Amygdala (tissue), 56 donors: ENCODE measurements at regions not wholly inside any gene's neighbourhood (a gene's known extent, or its start where the extent isn't known, plus 50 kb on each side); places are given as distances from the start of the nearest gene placed in this dataset.
"Not testable (repeated sequence)": the region's sequence is repeated elsewhere in the genome, so short reads cannot be mapped to it uniquely, and the experiment has no call there.

ENCODE experiments used
- DNase-seq, 56 donors: peaks; one replicate each; lab custom pipeline; 2025; lab: John Stamatoyannopoulos, UW

DNA sequence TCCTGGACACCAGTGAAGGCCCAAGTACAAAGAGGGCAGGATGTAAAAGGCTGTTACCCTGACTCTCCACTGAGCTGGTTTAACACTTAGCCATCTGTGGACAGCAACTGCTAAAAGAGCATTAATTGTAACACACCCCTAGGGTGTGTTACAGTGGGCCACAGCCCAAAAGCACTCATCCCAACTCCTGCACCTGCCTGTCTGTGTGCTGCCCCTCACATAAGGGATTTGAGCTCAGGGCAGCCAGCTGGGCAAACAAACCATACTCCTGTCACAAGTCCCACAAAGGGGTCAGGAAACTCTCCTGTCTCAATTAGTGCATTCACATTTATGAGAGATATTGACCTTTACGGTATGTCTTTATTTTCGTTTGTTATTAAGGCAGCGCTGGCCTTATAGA lies 833.1 kb upstream of the NXPH2 start:
- DNase-seq, result no peak

DNA sequence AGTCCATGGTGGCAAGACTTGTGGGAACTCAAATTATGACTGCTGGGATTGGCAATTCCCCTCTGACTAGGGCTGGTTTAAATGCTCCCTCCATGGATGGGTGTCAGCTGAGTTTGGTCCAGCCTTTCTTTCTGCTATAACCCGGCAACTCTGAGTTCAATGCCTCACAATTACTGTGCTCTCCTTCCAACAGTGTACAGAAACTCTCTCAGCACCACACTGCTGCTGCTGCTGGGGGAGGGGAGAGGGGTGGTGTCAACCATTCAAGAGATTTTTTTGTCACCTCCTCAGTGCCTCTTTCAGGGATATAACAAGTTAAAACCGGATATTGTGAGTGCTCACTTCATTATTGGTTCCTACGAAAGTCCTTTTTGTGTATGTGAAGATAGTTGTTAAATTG lies 830.3 kb upstream of the NXPH2 start:
- DNase-seq, result no peak

DNA sequence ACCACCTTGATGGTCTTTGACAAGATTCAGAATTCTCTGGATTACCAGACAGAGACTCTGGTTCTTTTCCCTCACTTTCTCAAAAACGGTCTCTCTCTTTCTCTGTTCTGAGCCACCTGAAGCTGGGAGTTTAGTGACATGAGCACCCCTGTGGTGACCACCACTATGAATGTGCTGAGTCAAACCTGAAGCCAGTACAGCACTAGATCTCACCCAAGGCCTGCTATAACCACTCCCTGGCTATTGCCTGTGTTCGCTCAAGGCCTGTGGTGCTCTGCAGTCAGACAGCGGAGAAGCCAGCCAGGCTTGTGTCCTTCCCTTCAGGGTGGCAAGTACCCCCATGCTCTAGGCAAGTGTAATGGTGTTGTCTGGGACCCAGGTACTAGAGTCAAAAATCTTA lies 828.9 kb upstream of the NXPH2 start:
- no peak for DNase-seq

DNA sequence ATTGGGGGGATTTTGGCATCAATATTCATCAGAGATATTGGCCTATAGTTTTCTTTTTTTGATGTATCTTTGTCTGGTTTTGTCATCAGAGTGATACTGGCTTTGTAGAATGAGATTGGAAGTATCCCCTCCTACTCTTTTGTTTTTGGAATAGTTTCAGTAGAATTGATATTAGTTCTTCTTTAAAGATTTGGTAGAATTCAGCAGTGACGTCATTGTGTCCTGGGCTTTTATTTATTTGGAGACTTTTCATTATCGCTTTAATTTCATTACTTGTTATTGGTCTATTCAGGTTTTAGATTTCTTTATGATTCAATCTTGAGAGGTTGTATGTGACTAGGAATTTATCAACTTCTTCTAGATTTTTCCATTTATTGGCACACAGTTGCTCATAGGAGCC lies 825.5 kb upstream of the NXPH2 start:
- DNase-seq, result no peak

DNA sequence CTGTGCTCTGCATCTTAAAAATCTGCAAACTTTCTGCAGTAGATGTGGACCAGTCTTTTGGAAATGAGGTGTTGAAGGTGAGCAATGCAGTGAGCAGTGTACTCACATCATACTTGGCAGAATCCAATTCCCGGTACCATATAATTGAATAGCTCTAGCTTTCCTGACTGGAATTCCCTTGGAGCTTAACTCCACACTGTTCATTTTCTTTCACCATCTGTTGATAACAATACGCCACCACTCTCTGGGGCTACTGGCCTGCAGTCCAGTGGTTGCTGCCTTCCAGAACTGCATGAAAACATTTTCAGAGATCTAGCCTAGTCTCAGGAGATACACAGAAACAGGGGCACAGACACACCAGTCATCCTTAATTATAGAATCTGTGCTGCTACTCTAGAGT lies 820.0 kb upstream of the NXPH2 start:
- DNase-seq, result no peak

DNA sequence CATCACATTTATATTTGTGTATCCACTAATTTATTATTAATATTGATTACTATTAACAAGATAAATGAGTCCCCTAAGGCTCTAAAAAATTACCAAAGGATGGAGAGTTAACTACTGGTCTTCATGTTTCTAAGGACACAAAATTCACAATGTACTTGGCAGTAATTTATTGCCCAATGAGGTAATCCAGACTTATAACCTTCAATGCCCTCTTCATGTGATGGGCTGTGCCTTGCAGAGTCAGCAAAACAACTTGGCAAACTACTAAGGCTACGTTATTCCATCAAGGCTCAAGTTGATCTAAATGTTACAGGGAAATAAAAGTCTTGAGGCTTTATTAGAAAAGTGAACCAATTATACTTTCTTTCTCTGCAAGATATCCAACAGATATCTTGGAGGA lies 804.9 kb upstream of the NXPH2 start:
- DNase-seq, result no peak

DNA sequence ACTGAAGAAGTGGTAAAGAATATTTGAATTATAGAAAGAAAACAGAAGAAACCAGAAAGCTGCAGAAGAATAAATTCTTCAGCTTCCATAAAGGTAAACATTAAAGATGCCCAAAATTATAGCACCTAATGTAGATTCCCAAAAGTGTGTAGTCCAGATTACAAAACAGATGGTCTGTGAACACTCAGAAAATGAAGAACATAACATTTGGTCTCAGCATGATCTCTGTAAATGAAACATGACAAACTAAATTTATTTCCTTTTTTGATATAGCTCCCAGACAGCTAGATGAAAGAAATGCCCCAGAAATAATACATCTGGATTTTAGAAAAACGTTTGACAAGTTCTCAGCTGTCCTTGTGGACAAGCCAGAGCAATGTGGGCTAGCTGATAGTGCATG lies 794.2 kb upstream of the NXPH2 start:
- no peak for DNase-seq

DNA sequence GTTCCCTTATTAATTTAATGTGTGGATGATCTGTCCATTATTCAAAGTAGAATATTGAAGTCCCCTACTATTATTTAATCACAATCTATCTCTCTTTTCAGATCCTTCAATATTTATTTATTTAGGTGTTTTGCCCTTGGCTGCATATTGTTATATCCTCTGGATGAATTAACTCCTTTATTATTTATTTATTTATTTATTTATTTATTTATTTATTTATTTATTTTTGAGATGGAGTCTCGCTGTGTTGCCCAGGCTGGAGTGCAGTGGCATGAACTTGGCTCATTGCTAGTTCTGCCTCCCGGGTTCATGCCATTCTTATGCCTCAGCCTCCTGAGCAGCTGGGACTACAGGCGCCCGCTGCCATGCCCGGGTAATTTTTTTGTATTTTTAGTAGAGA lies 776.6 kb upstream of the NXPH2 start:
- DNase-seq, result no peak

DNA sequence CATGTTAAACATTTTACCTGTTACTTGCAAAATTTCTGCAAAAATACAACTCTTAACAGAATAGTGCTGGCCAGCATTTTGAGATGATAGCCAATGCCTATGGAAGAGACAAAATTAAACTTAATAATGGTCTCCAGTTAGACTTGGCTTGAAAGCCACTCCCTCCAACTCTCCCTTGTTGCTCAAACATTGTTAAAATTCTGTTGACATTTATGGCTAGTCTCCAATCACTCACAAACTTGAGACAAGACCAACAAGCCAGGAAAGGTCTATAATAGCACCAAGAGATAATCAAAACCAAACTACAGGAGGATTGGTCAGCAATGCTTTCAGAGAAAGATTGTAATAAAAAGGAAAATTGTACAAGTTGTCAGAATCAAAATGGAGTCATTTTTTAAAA lies 770.7 kb upstream of the NXPH2 start:
- no peak for DNase-seq

DNA sequence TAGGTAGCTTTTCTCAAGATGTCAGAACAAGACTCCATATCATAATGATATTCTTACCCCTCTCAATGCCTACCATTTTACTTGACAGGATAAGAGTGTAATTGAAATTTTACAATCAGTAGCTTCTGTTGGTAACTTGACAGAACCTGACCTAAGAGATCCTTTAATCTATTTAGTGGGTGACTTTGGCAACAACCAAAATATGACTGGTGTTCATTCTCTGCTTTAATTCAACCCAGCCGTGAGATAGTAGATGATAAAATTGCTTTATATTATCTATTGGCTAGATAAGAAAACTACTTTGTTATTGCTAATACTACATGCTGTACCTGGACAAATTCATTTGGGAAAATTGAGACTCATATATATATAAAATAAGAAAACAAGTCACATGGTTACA lies 770.2 kb upstream of the NXPH2 start:
- DNase-seq, result no peak

DNA sequence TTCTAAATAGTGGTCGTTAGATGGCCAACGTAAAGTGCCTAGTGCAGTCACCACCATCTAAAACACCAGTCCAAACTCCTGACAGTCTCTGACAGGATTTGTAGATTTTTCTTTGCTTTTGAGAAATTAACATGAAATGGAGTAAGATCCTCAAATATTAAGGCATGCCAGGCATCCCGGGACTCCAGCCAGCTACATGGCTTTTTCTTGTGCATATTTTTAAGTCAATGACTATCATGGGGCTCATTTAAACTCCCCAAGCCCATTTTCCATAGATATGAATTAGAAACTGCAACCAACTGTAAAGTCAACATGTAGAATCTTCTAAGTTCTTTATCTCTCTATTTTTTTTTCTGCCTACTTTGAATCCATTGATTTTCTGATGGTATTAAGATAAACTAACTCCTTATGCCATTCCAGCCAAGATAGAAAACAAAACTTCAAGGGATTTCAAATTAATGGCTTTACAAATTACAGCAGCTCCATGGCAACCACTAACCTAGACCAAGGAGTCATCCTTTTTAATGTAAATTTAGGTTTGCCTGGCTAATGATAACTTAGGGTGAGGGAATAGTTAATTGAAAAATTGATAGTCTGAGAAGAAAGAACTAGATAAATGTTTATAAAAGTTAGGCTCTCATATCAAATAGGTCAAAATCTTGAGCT lies 764.1 kb upstream of the NXPH2 start:
- no peak for DNase-seq

DNA sequence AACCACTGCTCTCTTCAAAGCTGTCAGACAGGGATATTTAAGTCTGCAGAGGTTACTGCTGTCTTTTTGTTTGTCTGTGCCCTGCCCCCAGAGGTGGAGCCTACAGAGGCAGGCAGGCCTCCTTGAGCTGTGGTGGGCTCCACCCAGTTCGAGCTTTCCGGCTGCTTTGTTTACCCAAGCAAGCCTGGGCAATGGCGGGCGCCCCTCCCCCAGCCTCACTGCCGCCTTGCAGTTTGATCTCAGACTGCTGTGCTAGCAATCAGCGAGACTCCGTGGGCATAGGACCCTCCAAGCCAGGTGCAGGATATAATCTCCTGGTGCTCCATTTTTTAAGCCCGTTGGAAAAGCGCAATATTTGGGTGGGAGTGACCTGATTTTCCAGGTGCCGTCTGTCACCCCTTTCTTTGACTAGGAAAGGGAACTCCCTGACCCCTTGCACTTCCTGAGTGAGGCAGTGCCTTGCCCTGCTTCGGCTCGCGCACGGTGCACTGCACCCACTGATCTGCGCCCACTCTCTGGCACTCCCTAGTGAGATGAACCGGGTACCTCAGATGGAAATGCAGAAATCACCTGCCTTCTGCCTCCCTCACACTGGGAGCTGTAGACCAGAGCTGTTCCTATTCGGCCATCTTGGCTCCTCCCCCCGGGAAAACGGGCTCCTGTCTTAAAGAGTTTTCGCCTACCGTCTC lies 758.3 kb upstream of the NXPH2 start:
- not testable (repeated sequence) for DNase-seq

DNA sequence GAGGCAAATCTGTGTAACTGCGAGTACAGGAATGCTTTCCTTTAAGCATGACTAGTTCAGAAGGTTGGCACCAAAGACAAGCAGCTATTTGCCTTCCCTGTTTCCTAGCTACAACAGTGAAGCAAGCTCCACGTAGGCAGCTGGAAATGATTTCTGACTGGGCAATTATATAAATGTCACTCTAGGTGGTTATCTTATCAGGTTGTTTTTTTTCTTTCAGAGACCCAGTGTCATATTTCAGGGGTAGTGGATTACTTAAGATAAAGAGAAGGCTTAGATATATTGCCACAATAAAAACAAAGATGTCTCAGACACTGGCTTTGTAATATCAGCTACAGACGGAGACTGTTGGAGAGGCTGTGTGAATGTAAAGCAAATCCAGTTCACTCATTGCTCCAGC lies 748.9 kb upstream of the NXPH2 start:
- DNase-seq, result no peak

DNA sequence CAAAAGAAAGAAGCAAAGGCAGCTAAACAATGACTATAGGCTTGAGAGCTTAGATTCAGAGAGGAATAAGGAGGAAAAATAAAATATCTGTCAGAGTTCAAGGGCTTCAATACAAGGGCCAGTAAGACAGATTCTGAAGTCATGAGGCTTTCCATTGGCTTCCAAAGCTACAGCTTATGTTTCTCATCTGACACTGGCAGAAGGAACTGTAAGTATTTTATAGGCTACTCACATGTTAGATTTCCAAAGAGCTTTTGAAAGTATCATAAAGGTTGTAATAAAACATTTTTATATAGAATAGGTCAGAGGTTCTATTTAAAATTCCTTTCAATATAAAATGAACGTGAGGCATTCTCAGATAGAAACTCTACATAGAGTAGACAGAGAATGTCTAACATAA lies 746.6 kb upstream of the NXPH2 start:
- DNase-seq, result no peak

DNA sequence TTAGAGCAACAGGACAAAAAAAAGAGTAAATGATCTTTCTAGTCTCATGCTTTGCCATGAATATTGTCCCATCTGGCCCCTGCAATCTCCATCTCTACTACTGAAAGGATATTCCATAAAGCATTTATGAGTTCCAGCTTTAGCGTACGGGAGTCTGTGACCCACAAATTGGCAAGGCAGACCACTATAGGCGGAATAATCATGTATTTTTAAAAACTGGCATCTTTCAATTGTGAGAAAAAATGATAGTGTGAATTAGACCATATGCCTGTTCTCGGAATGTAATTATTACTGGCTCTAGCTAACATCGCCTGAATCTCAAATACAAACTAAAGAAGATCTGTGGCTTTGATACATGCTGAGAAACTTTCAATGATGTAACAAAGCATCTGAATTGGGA lies 738.1 kb upstream of the NXPH2 start:
- peak in 1 of 56 donors; percentile 3 for DNase-seq

DNA sequence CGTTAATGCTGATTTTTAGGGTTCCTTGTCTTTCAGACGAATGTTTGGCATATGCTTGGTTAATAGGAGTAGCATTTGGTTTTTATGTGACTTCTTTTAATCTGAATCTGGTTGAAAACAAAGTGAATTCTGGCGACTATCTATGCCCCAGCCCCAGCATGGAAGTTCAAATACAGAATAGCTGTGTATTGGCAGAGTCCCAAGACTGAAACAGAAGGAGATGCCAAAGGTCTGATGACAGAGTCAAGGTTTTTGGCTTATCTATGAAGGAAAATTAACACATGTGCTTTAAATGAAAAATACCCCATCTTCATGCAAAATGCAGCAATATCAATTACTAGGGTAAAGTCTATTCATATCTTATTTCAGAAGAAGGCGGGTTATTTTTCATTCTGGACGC lies 734.8 kb upstream of the NXPH2 start:
- no peak for DNase-seq

DNA sequence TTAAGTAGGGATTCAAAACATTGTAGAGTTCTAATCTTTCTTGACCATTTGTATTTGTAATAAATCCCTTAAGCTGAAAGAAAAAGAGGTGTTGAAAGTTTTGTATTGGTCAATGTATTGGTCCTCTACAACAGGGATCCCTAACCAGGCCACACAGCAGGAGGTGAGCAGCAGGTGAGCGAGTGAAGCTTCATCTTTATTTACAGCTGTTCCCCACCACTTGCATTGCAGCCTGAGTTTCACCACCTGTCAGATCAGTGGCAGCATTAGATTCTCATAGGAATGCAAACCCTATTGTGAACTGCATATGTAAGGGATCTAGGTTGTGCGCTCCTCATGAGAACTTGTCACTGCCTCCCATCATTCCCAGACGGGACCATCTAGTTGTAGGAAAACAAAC lies 715.7 kb upstream of the NXPH2 start:
- DNase-seq, result no peak

DNA sequence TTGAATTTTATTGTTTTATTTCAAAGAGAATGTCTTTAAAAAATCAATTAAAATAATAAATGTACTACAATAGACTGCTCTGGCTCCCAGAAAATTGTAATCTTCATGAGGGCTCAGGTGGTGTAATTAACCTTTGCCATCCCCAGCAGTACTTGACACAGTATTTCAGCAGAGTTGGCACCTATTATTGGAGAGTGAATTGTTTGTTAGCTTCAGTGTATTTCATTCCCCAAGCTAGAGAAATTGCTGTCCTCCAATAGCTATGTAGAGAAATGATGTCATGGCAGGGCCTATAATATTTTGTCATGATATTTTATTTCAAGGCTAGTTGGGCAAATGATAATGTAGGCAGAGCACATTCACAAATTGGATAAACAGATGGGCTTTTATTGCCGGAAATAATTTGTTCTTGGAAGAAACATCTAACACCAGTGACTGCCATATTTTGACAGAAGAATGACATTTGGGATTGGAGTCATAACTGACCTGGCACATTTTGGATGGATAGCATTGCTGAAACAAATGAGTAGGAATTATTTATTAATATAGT lies 712.0 kb upstream of the NXPH2 start:
- no peak for DNase-seq

DNA sequence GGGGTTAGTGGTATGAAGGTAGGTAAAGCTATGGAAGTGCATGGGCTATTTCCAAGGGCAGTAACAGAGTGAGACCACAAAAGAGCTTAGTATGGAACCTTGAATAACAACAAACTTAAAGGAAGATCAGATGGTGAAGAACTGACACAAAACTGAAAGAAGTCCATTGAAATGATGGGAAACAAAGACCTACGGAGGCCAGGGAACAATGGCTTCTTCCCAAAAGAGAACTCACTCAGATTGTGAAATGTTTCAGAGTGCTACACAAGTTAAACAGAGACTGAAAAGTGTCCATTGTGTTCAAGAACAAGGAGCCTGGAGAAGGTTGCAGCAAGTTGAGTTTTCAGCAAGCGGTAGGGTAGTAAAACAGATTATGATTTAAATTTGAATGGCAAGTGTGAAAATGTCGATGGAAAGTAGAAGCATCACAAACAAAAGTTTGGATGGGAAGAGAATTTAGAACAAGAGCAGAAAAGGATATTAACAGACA lies 700.0 kb upstream of the NXPH2 start:
- DNase-seq, result no peak

DNA sequence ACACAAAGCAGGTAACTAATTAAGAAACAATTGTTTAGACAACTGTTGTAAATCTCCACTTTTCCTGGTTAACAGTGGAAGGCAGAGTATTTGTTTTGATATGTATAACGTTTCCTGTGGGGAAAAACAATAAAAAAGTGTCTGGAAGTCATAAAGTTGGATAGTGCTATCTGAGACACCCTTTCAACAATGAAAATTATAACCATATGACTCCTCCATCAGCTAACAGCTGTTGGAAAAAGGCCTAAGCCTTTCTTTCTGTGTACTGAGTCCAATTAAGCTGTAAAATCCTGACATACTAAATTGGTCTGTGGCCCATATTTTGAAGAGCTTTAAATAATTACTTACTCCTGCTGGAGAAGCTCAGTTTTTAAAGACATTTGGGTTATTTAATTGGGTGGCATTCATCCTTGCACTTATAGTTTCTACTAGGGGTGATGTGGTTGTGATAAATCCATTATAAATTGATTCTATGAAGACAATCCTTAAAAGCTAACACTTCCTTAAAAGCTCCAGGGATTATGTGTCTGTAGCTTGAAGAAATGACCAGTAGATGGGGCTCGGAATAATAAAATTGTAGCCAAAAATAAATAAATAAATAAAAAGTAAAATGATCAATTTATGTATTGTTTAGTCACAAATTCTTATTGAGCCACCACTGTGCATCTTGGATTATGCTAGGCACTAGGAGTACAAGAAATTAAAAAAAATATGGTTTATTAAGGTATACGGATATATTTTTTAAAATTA lies 698.1 kb upstream of the NXPH2 start:
- no peak for DNase-seq

DNA sequence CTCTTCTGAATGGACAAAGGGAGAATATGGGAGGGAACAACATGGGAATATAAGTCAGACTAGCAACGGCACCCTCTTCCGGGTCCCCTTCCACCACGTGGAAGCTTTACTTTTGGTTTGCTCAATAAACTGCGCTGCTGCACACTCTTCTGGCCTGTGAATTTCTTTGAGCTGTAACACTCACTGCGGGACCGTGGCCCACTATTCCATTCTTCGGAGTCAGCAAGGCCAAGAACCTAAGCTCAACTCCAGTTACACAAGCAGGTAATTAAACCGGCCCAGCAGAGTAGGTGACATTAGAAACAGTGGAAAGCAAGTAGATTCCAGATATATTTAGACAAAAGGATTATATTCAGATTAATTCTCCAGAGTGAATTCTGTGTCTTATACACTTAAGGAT lies 697.4 kb upstream of the NXPH2 start:
- DNase-seq, result no peak

DNA sequence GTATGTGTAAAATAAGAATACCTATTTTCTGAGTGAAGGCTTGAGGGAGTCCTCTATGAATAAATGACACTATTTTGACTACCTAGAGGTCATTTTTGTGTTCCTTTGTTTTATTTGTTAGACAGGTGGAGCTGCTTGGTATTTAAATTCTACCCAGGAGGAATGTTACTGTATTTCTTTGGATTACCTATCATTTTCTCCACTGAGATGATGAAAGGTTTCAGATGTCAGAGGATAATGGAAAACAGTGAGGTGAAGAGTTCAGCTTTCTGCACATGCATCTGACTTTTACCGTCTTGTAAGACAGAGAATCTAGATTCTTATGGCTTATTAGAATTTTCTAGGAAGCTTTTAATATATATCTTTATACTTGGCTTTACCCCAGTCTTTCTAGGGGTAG lies 689.8 kb upstream of the NXPH2 start:
- no peak for DNase-seq
